GM18519 (cell line): ENCODE measurements at regions not wholly inside any gene's neighbourhood (a gene's known extent, or its start where the extent isn't known, plus 50 kb on each side); places are given as distances from the start of the nearest gene placed in this dataset.
"Not testable (repeated sequence)": the region's sequence is repeated elsewhere in the genome, so short reads cannot be mapped to it uniquely, and the experiment has no call there.

ENCODE experiments used
- ATAC-seq: cut with Tn5 transposase; IDR thresholded peaks from one replicate; pipeline ENCODE4 v1.9.1; 2021; ENCODE audit warnings: mild to moderate bottlenecking, moderate library complexity; ENCODE audit not compliant: unreplicated experiment, low FRiP score

DNA sequence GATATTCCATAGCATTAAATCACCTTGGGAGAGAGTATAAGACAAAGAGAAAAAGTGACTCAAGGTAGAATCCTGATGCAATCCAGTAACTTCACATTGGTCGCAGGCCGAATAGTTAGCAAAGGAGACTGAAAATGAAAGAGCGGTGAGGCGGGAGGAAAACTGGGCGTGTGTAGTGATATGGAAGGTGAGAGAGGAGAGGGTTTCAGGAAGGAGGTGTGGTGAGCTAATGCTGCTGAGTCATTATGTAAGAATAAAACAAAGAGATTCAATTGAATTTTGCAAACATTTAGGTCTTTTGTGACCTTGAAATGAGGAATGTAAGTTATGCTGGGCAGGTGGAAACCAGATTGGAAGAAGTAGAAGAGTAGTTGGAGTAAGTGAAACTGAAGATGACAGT, 235.3 kb downstream of the C3orf38 start:
- peak; percentile 85 for ATAC-seq

DNA sequence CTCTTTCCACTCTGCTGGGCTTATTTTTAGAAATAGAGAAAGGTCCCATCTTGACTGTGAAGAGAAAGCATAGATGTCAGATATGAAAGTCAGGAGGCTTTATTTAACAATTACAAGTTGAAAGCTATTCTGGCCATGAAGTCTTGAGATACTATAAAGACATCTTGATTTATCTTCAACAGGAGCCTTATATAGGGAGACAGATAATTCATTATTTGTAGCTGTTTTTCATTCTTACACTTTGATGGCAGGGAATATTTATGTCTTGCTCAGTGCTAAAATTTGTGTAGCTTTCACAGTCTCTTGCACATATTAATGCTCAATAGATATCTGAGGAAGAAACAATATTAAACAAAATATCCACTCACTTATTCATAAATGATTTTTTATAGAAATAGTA, 248.8 kb downstream of the C3orf38 start:
- no peak for ATAC-seq

DNA sequence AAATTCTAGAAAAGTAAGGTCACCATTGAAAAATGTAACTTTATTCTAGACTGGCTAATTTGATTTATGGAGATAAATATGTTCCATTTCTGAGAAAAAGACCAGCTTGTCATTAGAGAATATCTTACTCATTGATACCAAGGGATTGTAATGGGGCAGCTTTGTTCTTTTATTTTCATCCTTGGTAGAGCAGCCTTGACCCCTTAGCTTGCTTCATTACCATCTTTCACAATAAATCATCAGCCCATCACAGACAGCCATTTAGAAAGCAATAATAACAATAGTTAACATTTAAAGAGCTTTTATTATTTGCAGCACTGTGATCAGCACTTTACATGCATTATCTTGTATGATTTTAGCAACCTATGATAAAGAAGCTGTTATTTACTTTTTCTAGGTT, 253.6 kb downstream of the C3orf38 start:
- no peak for ATAC-seq

DNA sequence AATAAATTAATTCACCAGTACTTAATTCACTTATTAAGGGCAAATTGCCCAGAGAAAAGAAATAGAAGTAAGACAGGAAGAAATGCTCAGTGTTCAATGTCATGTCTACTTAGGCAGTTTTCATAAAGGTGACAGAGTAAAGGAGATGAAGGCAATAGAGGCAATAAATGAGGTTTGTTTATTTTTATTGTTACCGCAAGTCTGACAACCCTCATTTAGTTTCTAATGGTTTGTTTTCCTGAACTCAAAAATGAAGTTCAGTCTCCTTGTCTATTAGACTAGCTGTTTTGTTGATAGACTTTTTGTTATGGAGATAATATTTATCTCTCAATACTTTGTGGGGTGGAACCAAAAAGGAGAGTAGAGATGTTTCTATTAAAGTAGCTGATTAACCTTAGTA, 258.3 kb downstream of the C3orf38 start:
- ATAC-seq = no peak

DNA sequence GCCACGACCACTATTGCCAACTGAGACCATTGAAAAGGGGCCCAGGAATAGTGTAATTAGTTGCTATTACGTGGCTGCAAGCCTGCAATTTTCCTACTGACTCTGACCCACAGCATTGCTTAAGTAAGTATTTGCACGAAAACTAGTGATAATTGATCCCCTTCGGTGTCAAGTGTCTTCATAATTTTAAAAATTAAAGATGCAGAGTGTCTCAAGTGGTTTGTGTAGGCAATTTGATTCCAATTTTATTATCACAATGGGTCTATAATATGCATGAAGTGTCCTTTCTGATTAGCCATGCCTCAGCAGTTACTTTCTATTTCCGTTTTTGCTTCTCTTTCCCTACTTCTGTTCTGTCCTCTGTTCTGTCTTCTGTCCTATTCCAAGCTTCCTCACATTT, 259.2 kb downstream of the C3orf38 start:
- no peak for ATAC-seq

DNA sequence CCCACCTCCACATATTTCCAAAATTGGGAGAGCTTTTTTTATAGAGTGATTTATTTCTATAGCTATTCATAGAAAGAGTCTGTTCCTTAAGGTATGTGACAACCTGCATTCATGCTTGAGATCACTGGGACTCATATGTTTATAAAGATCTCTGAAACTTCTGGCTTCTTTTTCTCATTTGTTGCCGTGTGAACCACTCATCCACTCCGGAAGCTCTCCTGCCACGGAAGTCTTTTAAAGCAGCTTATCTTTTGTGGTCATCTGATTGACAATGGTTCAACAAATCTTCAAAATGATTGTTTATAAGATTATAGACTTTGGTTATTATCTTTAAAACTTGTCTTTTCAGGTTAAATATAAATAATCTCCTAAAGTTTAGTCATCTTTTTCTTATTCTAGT, 260.5 kb downstream of the C3orf38 start:
- ATAC-seq = no peak

DNA sequence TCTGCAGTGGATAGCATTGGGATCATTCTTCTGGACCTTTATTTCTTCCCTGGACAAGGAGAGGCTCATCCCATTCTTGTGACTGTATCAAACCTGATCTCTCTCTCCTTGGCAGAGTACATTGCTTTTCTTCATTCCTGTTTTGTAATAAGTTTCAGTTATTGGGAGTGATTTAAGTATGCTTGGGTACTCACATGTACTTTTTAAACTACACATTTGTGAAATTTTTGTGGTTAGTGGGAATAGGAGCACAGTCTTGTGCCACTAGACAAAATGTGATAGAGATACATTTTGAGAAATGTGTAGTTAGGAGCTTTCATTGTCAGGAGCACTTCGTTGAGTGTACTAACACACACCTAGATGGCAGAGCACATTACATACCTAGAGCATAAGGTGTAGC, 262.6 kb downstream of the C3orf38 start:
- ATAC-seq = no peak

DNA sequence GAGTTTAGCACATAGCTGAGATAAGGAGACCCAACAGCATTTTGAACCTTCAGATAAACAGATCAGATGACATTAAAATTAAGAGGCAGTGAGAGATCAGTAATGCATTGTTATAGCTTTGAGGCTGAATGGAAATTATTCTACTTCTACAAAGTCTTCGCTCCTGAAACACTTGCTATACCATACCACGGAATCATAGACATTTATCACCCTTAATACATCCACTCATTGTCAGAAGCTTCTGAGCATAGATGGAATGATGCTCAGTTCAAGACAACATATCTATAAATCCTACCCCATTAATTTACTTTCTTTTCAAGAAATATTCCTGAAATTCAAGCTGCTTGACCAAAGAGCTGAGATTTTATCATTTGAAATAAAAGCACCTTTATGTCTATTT, 266.7 kb downstream of the C3orf38 start:
- ATAC-seq = no peak

DNA sequence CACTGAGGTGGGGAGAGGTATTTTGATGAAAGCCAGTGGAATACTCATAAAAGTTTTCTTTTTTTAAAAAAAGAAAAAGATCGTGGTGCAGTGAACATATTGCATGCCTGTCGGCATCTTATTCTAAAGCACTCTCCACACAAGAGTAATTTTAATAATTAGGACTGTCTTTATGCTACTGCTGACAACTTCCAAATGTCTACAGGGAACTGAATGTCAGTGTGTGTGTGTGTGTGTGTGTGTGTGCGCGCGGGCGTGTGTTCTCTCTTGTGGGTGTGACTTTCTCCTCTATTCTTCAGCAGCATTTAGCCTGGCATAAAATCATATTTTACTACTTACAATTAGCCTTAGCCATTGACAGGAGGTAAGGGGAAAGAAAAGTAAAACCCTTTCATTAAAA, 268.5 kb downstream of the C3orf38 start:
- no peak for ATAC-seq

DNA sequence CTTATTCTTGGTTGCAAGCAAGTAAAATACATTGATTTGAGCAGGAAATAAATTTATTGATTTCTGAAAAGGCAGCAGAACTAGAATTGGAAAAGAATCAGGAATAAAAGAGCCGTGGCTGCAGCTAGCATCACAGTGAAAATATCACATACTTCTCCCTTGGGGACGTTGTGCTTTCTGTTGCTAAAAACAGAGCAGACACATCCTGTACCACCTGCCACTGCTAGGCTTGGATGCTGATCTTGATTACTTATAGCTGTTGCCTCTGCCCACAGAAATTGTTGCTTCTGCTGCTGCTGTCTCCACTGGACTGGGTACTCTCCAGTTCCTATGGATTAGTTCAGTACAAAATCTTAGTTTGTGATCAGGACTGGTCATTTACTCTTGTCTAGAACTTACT, 283.8 kb downstream of the C3orf38 start:
- peak; percentile 97 for ATAC-seq

DNA sequence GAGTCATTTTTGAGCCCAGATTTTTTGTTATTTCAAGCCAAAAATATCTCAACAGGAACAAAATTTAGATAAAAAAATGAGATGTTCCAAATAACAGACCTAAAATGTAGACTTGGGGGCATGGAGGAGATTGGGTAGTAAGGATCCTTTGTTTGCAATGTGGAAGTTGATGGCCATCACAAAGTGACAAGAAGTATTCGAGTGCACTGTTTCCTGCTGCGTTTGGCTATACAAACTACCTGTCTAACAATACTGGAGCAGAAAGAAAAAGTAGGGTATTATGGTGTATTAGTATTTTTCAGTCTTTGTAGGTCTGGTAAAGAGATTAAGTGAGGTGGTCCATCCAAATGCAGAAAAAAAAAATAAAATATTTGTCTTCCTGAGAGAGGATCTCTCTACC, 284.2 kb downstream of the C3orf38 start:
- no peak for ATAC-seq

DNA sequence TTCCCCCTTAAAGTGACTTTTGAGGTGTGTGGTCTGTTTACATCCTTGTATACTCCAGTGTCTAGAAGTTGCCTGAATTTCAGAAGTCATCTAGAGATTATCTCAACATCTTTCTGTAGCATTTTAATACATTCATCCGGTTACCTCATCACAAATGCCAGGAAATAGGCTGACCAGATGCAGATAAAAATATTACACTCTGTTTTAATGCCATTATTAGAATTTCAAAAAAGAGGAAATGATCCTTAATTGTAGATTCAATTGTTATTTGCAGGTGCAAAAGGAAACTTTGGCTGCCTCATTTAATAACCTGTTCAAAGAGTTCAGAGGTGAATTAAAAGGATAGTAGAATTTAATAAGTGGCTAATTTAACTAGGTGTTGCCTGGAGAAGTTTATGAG, 290.9 kb downstream of the C3orf38 start:
- ATAC-seq = peak; percentile 83

DNA sequence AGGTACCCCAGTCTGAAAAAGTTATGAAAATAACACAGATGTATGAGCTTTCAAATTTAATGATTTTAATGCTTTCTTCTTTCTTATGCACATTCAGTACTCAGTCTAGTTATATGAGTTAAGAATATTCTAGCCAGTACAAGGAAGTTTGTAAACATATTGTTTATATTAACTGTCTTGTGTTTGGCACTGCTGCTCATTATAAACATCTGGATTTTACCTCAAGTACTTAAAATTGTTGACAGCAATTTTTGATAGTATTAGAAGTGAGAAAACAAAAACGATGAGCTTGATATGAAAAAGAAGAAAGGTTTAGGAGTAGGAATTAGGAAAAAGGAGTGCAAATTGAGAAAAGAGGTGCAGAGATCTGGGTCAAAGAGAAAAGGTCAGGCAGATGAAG, 293.3 kb downstream of the C3orf38 start:
- ATAC-seq = no peak

DNA sequence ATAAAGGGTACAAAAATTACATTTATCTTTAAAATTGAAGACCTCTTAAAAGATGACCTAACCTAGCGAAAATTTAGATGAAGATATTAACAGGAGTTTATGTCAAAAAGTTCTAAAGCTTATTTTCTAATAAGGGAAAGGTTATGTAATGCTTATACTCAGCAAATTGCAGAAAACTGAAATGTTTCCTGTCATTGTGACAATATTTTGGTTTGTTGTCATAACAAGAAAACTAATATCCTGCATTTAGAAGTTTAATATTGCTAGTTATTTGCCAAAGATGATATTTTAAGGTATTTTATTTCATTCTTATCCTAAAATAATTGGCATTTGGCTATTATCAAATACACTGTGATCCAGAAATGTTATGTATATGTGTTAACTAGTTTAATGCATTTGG, 294.5 kb downstream of the C3orf38 start:
- no peak for ATAC-seq

DNA sequence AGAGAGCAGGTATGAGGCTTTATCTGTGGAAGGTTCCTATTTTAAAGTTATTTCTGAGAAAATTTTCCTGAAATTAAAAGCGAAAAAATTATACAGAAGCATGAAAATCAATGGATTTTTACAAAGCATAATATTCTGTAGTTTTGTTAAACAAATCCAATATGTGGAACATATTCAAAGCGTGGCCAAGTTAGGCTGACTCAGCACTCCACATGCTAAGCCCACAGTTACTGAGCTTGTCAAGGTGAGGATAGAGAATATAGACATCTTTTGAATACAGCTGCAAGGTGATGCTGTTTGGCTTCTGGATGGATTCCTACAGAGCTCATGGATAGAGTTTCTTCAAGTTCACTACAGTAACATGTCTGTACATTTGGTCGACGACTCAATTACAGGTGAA, 302.5 kb downstream of the C3orf38 start:
- no peak for ATAC-seq

DNA sequence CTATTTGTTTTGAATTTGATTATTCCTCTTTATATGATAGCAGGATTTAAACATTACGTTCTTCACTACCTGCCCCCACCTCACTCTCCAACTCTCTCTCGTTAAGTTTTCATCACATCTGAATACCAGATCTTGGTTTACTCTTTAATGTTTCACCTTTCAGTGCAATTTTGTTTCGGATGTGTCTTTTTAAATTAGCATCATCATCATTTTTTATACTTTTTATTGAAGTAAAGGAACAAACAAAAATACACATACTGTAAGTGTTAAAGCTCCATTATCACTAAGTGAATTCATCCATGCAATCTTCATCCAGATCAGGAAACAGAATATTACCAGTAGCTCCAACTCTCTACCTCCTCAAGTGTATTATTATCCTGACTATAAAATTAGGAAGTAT, 310.6 kb downstream of the C3orf38 start:
- no peak for ATAC-seq

DNA sequence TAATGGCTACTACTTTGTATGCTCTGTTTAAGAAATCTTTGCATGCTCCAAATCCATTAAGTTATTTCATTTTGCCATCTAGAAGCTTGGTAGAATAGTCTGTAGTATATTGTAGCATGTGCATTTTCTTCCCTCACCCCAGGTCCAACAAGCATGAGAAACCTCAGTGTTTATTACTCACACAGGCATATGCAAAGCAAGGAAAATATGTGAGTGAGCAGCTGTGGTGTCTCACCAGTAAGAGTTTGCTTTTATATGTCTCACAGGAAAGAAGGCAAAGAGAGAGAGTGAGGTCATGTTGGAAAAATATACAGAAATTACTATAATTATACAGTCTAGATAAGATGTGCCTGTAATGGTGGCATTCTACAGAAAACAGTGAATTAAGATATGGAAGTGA, 312.5 kb downstream of the C3orf38 start:
- ATAC-seq = no peak

DNA sequence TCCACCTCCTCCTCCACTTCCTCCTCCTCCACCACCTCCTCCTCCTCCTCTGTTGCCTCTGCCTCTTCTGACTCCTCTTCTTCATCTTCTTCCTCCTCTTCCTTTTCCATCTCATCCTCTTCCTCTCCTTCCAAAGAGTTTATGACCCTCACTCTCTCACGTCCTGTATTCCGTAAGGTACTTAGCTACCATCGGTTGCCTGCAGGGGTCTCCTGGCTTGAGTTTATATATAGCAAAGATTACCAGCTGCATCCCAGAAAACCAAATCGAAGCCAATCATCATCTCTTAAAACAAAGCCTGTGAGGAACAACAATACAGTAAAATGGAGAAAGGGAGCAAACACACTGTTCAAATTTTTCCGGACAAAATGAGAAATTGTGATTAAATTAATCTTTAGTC, 317.4 kb downstream of the C3orf38 start:
- no peak for ATAC-seq

DNA sequence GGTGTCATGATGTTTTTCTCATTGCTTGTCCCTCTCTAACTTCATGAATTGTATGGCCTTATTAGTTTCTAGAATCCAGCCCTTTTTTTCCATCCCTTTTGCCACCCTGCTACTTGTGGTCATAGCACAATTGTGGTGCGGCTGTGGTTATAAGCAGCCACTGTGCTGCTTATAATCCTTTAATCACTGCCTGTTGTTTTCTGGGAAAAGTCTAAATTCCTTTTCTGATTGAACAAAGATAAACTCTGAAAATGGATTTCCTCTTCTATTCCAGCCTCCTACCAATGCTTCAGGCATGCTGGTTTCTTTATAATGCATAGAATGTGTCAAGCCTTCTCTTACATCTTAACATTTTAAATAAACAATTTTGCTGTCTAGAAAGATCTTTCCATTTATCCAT, 319.5 kb downstream of the C3orf38 start:
- ATAC-seq = no peak

DNA sequence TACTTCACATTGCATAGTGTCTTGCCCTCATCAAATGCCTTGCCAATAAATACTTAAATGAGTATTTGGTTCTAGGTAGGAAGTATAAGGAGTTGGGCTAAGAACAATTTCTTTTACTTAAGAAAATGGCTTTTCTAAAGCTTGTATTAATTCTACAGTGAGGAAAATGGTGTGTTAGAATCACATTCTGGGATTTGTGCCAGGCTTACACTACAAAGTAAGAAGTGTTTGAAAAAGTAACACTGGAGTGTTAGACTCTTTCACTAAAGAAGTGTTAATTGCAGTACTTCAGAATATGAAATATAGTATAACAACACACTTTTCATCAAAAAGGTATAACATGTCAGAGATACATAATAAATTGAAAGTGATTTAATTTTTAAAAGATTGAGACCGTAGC, 328.7 kb downstream of the C3orf38 start:
- no peak for ATAC-seq

DNA sequence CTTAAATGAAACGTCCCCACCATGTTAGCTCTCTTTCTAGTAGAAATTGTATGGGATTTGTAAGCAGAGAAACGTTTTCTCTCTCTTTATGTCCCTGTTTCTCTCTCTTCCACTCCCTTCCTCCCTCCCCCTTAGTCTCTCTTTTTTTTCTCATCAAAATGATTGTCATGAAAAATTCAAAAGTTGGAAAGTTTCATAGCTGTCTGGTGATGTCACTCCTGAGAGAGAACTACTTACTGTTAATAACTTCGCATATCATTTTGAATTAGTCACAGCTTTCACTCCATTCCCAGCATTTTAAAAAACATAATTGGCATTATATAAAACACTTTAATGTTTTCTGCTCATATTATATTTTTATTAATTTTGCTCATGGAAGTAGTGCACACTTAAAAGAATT, 331.1 kb downstream of the C3orf38 start:
- no peak for ATAC-seq

DNA sequence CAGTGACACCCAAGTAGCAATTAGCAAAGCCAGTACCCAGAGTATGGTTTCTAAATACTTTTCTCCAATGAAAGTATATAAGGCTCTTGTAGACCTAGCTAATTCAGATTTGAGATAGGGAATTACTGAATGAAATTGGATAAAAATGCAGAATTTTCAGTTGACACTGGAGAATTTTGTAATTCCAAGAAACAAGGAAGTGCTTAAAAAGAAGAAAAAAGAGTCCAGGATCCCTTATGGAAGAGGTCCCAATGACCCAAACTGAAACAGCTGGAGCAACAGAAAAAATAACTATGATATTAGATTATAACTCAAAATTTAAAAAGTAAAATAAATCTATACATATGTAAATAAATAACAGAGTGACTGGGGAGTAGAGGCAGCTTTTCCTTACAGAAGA, 335.2 kb downstream of the C3orf38 start:
- ATAC-seq = no peak

DNA sequence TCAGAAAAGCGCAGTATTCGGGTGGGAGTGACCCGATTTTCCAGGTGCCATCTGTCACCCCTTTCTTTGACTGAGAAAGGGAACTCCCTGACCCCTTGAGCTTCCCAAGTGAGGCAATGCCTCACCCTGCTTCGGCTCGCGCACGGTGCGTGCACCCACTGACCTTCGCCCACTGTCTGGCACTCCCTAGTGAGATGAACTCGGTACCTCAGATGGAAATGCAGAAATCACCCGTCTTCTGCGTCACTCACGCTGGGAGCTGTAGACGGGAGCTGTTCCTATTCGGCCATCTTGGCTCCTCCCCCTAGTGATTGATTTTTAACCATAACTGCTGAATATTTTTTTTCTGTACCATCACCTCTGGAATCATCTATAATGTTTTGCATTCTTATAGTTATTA, 359.1 kb downstream of the C3orf38 start:
- ATAC-seq = not testable (repeated sequence)

DNA sequence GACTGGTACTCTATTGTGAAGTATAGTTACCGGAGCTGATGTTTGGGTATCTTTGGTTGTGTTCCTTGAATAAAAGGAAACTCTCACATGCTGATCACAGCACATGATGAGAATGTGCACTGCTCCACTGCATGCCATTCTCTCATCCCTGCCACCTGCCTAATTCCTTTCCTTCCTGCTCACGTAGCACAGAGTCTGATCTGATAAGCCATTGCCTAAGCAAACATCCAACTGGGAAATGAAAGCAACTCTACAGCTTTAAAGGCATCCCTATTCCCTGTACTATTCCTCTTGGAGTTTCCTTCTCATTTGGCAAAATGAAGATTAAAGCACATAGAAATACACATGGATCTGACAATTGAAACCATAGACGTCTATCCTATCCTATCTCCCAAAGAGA, 359.8 kb downstream of the C3orf38 start:
- ATAC-seq = no peak
